HEK293 (cell line): ENCODE measurements at regions not wholly inside any gene's neighbourhood (a gene's known extent, or its start where the extent isn't known, plus 50 kb on each side); places are given as distances from the start of the nearest gene placed in this dataset.

ENCODE experiments used
- CTCF ChIA-PET: fragments of 350-600 bp; formaldehyde crosslinking; extraction: SDS; loops from one replicate; lab custom pipeline; 2021; ENCODE audit warnings: antibody characterized with exemption; lab: Yijun Ruan, JAX
- POLR2A ChIA-PET: fragments of 300-600 bp; formaldehyde crosslinking; extraction: SDS; loops from one replicate; lab custom pipeline; 2020; ENCODE audit warnings: antibody characterized with exemption, inconsistent platforms; lab: Yijun Ruan, JAX
- H3K27ac ChIP-seq: fragments of 200-500 bp; sonication (Bioruptor generic); 2 replicates; pipeline ENCODE4 v1.5.1; 2014; ENCODE audit warnings: low read depth, low read length, control low read depth, inconsistent platforms; ENCODE audit errors: extremely low read depth
- H3K36me3 ChIP-seq, 2 experiments: fragments of 200-500 bp in 1 of 2; sonication (Bioruptor generic) in 1 of 2; 1 replicate in 1 of 2; 2 replicates in 1 of 2; pipeline ENCODE4 v1.5.1; 2014 to 2017; ENCODE audit warnings: inconsistent platforms in 2 of 2, low read length in 2 of 2; ENCODE audit not compliant: control insufficient read depth in 2 of 2, insufficient read depth in 1 of 2
- H3K4me1 ChIP-seq: fragments of 200-500 bp; sonication (Bioruptor generic); 2 replicates; pipeline ENCODE4 v1.5.1; 2014; ENCODE audit warnings: mild to moderate bottlenecking, low read length, inconsistent platforms; ENCODE audit not compliant: control insufficient read depth, insufficient read depth
- H3K4me3 ChIP-seq: 2 replicates; pipeline ENCODE4 v1.5.1; 2011; ENCODE audit warnings: low read depth, mild to moderate bottlenecking, control low read depth, low read length, moderate library complexity
- H3K9me3 ChIP-seq: fragments of 200-500 bp; sonication (Bioruptor generic); 2 replicates; pipeline ENCODE4 v1.5.1; 2014; ENCODE audit warnings: low read depth, low read length, inconsistent platforms; ENCODE audit not compliant: control insufficient read depth, insufficient read depth
- BCL6B ChIP-seq: fragments of 450-650 bp; formaldehyde crosslinking; IDR thresholded peaks from 2 replicates; pipeline ENCODE4 v1.5.1; 2017; ENCODE audit warnings: missing biosample characterization, missing genetic modification characterization
- ELK4 ChIP-seq: IDR thresholded peaks from 2 replicates; pipeline ENCODE4 v1.6.1; 2011; ENCODE audit warnings: mild to moderate bottlenecking, low read depth, low read length, borderline replicate concordance
- IKZF3 ChIP-seq: fragments of 450-650 bp; IDR thresholded peaks from 2 replicates; pipeline ENCODE4 v1.5.0; 2018; ENCODE audit warnings: missing biosample characterization, mild to moderate bottlenecking, missing genetic modification characterization, moderate library complexity
- MZF1 ChIP-seq: fragments of 450-650 bp; formaldehyde crosslinking; IDR thresholded peaks from 2 replicates; pipeline ENCODE4 v1.5.1; 2017; ENCODE audit warnings: missing biosample characterization, missing genetic modification characterization, borderline replicate concordance
- SALL2 ChIP-seq: fragments of 450-650 bp; formaldehyde crosslinking; IDR thresholded peaks from 2 replicates; pipeline ENCODE4 v1.5.0; 2017; ENCODE audit warnings: missing biosample characterization, mild to moderate bottlenecking, missing genetic modification characterization, borderline replicate concordance
- YY2 ChIP-seq: fragments of 450-650 bp; formaldehyde crosslinking; IDR thresholded peaks from 2 replicates; pipeline ENCODE4 v1.5.1; 2016; ENCODE audit warnings: missing biosample characterization, missing genetic modification characterization
- ZFHX2 ChIP-seq: fragments of 450-650 bp; formaldehyde crosslinking; conservative IDR thresholded peaks from 2 replicates; pipeline ENCODE4 v1.5.1; 2016; ENCODE audit warnings: missing biosample characterization, missing genetic modification characterization
- ZNF112 ChIP-seq: fragments of 450-650 bp; formaldehyde crosslinking; IDR thresholded peaks from 2 replicates; pipeline ENCODE4 v1.5.0; 2017; ENCODE audit warnings: missing biosample characterization, missing genetic modification characterization
- ZNF140 ChIP-seq: fragments of 450-650 bp; formaldehyde crosslinking; IDR thresholded peaks from 2 replicates; pipeline ENCODE4 v1.5.1; 2016; ENCODE audit warnings: missing biosample characterization, missing genetic modification characterization
- ZNF18 ChIP-seq: fragments of 450-650 bp; formaldehyde crosslinking; IDR thresholded peaks from 2 replicates; pipeline ENCODE4 v1.5.1; 2016; ENCODE audit warnings: missing biosample characterization, missing genetic modification characterization
- ZNF223 ChIP-seq: fragments of 450-650 bp; formaldehyde crosslinking; IDR thresholded peaks from 2 replicates; pipeline ENCODE4 v1.5.1; 2016; ENCODE audit warnings: missing biosample characterization, missing genetic modification characterization
- ZNF248 ChIP-seq: fragments of 450-650 bp; formaldehyde crosslinking; IDR thresholded peaks from 2 replicates; pipeline ENCODE4 v1.5.1; 2017; ENCODE audit warnings: missing biosample characterization, missing genetic modification characterization
- ZNF280D ChIP-seq: fragments of 450-650 bp; formaldehyde crosslinking; IDR thresholded peaks from 2 replicates; pipeline ENCODE4 v1.5.1; 2016; ENCODE audit warnings: missing biosample characterization, missing genetic modification characterization
- ZNF362 ChIP-seq: fragments of 450-650 bp; formaldehyde crosslinking; IDR thresholded peaks from 2 replicates; pipeline ENCODE4 v1.5.1; 2016; ENCODE audit warnings: missing biosample characterization, missing genetic modification characterization
- ZNF529 ChIP-seq: fragments of 450-650 bp; formaldehyde crosslinking; IDR thresholded peaks from 2 replicates; pipeline ENCODE4 v1.5.1; 2017; ENCODE audit warnings: missing genetic modification characterization, missing biosample characterization; ENCODE audit not compliant: insufficient replicate concordance
- ZNF645 ChIP-seq: fragments of 450-650 bp; formaldehyde crosslinking; IDR thresholded peaks from 2 replicates; pipeline ENCODE4; 2016; ENCODE audit warnings: missing biosample characterization, missing genetic modification characterization
- ZNF658 ChIP-seq: fragments of 450-650 bp; formaldehyde crosslinking; IDR thresholded peaks from 2 replicates; pipeline ENCODE4; 2016; ENCODE audit warnings: missing biosample characterization, missing genetic modification characterization
- ZNF664 ChIP-seq: fragments of 450-650 bp; formaldehyde crosslinking; IDR thresholded peaks from 2 replicates; pipeline ENCODE4 v1.5.1; 2016; ENCODE audit warnings: missing biosample characterization, missing genetic modification characterization
- ZNF692 ChIP-seq: fragments of 450-650 bp; formaldehyde crosslinking; IDR thresholded peaks from 2 replicates; pipeline ENCODE4 v1.5.1; 2016; ENCODE audit warnings: missing biosample characterization, missing genetic modification characterization
- ZNF768 ChIP-seq: fragments of 450-650 bp; formaldehyde crosslinking; IDR thresholded peaks from 2 replicates; pipeline ENCODE4 v1.5.1; 2018; ENCODE audit warnings: missing biosample characterization, mild to moderate bottlenecking, missing genetic modification characterization
- ZNF785 ChIP-seq: fragments of 450-650 bp; formaldehyde crosslinking; IDR thresholded peaks from 2 replicates; pipeline ENCODE4 v1.5.1; 2016; ENCODE audit warnings: missing biosample characterization, missing genetic modification characterization
- ZSCAN16 ChIP-seq: fragments of 450-650 bp; formaldehyde crosslinking; IDR thresholded peaks from 2 replicates; pipeline ENCODE4 v1.5.1; 2016; ENCODE audit warnings: missing biosample characterization, missing genetic modification characterization

GRCh38 chr10:34049887-34050286, 715.4 kb upstream of the NRP1 start (continued):
- TF ChIP-seq IKZF3 (tag by site-specific recombination) (no peak), ZFHX2 (tag by site-specific recombination) (peak; percentile 92), ZNF645 (tag by site-specific recombination) (no peak), ZNF248 (no peak), ZNF785 (no peak)

- no peak overlapping the region for H3K4me3 ChIP-seq
- H3K27ac ChIP-seq = no peak overlapping the region
- H3K9me3 ChIP-seq = no peaks in the 10 kb centered on the region
- POLR2A ChIA-PET = no interaction called here
- no peaks in the 10 kb centered on the region for H3K36me3 ChIP-seq
- TF ChIP-seq ZNF140 (tag by site-specific recombination) = no peak
- TF ChIP-seq ZNF18 (tag by site-specific recombination) = no peak
- no peak for TF ChIP-seq ZNF223 (tag by site-specific recombination)
- no peak for TF ChIP-seq ZNF280D
- no peak for TF ChIP-seq YY2 (tag by site-specific recombination)
- TF ChIP-seq ZNF692 (tag by site-specific recombination) = no peak
- H3K4me1 ChIP-seq = no peaks in the 10 kb centered on the region
- CTCF ChIA-PET = no interaction called here
These were observed 715.0 kb upstream of the NRP1 start for GRCh38 chr10:34049469-34049868.

GRCh38 chr10:34047389-34047788, 712.9 kb upstream of the NRP1 start:
- CTCF ChIA-PET = interaction anchor here (1.5 kb wide), 1 partner anchor 10 kb away, joined by 3 read pairs; no protein-coding TSS in a partner anchor
- no peaks in the 10 kb centered on the region for H3K4me1 ChIP-seq
- H3K36me3 ChIP-seq = no peaks in the 10 kb centered on the region
- H3K9me3 ChIP-seq = no peaks in the 10 kb centered on the region
- H3K27ac ChIP-seq = no peak overlapping the region
- TF ChIP-seq ZNF362 (tag by site-specific recombination) = no peak
- TF ChIP-seq ZNF658 (tag by site-specific recombination) = no peak
- TF ChIP-seq ZNF664 (tag by site-specific recombination) = no peak
- TF ChIP-seq ZNF112 = no peak
- no peak for TF ChIP-seq BCL6B
- no peak for TF ChIP-seq ZSCAN16 (tag by site-specific recombination)
- TF ChIP-seq ELK4 = no peak
- TF ChIP-seq MZF1 (tag by site-specific recombination) = no peak
- TF ChIP-seq SALL2 (tag by site-specific recombination) = no peak
- TF ChIP-seq ZNF768 = no peak
- TF ChIP-seq ZNF529 = no peak
- no peak overlapping the region for H3K4me3 ChIP-seq
- POLR2A ChIA-PET = no interaction called here
